GM10266 (cell line): ENCODE measurements at regions not wholly inside any gene's neighbourhood (a gene's known extent, or its start where the extent isn't known, plus 50 kb on each side); places are given as distances from the start of the nearest gene placed in this dataset.

Source experiments
- DNase-seq: peaks from one replicate; pipeline ENCODE4 v3.0.0; 2012; ENCODE audit errors: extremely low spot score
- CTCF ChIP-seq: IDR thresholded peaks from 2 replicates; pipeline ENCODE4 v1.5.1; 2012; ENCODE audit warnings: mild to moderate bottlenecking, low read depth; ENCODE audit not compliant: control insufficient read depth, insufficient read depth; ENCODE audit errors: missing control alignments

- no peak for TF ChIP-seq CTCF
- DNase-seq: no peak
Measured at GRCh38 chr21:24147674-24148073, 1459.6 kb downstream of the MRPL39 start.

- DNase-seq: no peak
Measured at GRCh38 chr21:24131056-24131455, 1476.2 kb downstream of the MRPL39 start.

GRCh38 chr21:24127651-24128050 is 1479.6 kb downstream of the MRPL39 start:
- no peak for DNase-seq
- no peak for TF ChIP-seq CTCF

More at GRCh38 chr21:24131056-24131455, 1476.2 kb downstream of the MRPL39 start:
- no peak for TF ChIP-seq CTCF

- TF ChIP-seq CTCF: no peak
- DNase-seq: no peak
Measured at GRCh38 chr21:24123785-24124184, 1483.5 kb downstream of the MRPL39 start.

GRCh38 chr21:24118738-24119459 is 1488.4 kb downstream of the MRPL39 start:
- DNase-seq: no peak

GRCh38 chr21:24115141-24115540 is 1492.1 kb downstream of the MRPL39 start:
- DNase-seq: no peak
- no peak for TF ChIP-seq CTCF

More at GRCh38 chr21:24118738-24119459, 1488.4 kb downstream of the MRPL39 start:
- no peak for TF ChIP-seq CTCF

GRCh38 chr21:24112020-24112419 is 1495.3 kb downstream of the MRPL39 start:
- DNase-seq: no peak
- TF ChIP-seq CTCF: no peak
